Fibroblast of gingiva (primary cell): ENCODE measurements at regions not wholly inside any gene's neighbourhood (a gene's known extent, or its start where the extent isn't known, plus 50 kb on each side); places are given as distances from the start of the nearest gene placed in this dataset.

ENCODE experiments used
- DNase-seq: peaks from one replicate; pipeline ENCODE4 v3.0.0-alpha.2; 2011; ENCODE audit warnings: low read depth

DNA sequence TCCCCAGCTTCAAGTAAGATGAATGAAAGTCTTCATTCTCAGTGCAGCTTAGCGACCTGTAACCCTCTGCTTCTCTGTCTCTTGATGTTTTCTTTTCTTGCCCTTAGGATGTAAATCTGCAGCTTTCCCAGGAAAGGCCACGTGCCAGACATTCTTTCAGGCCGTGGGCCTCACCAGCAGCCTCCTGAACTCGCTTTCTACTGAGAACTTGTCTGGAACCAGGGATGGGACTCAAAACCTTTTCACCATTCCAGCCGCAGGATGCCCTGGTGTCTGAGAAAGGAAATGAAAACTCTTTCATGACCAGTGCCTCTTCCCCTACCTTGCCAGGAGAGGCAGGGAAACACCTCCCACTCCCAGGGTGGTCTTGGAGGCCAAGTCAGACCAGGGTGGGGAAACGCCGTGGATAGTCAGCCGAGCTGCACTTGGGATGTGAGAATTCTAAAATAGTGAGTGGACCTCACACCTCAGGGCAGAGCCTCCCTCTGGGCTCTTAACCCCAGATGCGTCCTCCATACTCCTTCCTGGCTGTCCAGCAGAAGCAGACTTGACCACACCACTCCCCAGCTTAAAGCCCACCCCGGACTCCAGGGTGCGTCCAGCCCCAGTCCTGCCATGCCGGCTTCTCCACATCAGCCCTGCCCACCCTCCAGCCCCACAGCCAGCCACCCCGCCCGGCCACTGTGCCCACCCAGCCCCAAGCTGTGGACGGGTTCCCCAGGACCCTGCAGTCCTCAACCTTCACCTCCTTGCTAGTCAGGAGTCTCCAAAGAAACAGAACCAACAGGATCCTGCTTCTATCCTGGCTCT, 115.5 kb downstream of the TWIST2 start:
- DNase-seq = no peak

GRCh38 chr2:238963971-238964328, 116.1 kb downstream of the TWIST2 start:
- no peak for DNase-seq

DNA sequence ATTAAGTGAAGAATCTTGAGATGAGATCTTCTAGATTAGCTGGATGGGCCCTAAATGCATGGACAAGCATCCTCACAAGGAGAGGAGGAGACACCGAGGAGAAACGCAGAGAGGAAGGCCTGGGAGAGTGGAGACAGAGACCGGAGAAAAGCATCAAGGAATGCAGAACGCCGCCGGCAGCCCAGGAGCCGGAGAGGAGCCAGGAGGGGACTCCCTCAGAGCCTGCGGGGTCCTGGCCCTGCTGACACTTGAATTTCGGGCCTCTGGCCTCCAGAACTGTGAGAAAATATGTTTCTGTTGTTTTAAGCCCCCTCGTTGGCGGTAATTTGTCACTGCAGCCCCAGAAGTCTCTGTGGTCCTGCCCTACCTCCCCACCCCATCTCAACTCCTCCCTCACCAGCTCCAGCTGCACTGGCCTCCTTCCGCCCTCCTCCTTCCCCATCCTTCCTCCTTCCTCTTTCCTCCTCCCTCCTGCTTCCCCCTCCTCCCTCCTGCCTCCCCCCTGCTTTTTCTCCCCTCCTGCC, 116.7 kb downstream of the TWIST2 start:
- no peak for DNase-seq

DNA sequence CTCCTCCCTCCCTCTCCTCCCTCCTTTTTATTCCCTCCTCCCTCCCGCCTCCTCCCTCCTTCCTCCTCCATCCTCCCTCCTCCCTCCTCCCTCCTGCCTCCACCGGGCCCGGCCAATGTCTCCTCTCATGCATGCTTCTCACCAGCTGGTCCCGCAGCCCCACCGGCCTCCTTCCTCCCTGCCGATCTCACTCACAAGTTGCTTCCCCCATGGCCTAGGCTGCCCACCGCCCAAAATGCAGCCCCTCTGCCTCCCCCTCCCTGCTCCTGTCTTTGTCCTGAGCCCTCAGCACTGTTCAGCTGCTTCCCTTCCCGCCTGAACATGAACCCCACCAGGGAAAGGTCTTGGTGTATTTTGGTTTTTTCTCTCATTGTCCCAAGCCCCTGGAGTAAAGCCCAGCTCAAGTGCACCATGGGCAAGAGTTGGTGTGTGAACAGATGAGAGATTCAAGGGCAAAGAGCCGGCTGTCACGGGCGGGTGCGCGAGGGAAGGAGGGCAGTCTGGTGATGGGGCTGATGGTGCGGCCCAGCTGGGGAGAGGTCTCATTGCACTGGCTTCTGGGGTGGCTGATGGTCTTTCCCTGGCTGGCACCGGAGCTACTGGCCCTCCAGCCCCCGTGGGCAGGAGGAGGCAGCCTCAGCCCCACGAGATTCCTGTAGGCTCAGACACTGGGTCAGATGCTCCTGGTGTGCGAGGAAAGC, 117.6 kb downstream of the TWIST2 start:
- DNase-seq = no peak

GRCh38 chr2:238966072-238966937, 118.4 kb downstream of the TWIST2 start:
- DNase-seq = no peak

- no peak for DNase-seq
Observed at GRCh38 chr2:238967031-238967977, 119.4 kb downstream of the TWIST2 start.

- DNase-seq = no peak
Observed at GRCh38 chr2:238967978-238968360, 120.1 kb downstream of the TWIST2 start.

DNA sequence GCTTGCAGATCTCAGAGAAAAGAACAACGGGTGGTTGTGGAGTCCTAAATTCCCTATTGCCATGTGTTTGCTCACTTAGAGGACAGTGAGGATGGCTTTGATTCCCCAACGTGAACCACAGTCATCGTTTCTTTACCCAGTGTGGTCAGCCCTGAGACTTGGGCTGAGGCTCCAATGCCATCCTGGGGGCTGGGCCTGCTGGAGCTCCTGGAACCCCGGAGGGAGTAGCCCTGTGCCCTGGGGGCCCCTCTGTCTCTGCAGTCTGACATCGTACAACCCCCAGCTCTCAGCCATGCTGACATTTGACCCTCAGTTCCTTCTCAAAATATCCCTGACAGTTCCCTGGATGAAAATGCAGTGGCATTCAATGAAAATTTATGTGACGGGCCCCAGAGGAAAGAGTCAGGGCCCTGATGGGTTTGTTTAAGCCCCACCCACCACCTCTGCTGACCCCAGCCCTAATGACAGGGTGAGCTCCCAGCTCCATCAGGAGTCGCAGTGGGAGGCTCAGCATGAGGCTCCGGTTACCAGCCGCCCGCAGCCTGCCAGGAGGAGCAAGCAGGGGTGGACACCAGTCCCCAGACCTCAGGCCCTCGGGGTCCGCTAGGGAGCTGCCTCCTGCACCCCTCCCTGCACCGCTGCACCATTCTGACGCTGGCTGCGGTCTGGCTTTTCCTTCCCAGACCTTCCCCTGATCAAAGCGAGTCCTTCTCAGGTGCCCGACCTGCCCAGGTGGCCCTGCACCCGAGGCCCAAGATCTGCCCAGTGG, 120.9 kb downstream of the TWIST2 start:
- DNase-seq = no peak

GRCh38 chr2:238969857-238970256, 122.0 kb downstream of the TWIST2 start:
- no peak for DNase-seq

- peak; percentile 28 for DNase-seq
Observed at GRCh38 chr2:238970553-238971081, 122.7 kb downstream of the TWIST2 start.

DNA sequence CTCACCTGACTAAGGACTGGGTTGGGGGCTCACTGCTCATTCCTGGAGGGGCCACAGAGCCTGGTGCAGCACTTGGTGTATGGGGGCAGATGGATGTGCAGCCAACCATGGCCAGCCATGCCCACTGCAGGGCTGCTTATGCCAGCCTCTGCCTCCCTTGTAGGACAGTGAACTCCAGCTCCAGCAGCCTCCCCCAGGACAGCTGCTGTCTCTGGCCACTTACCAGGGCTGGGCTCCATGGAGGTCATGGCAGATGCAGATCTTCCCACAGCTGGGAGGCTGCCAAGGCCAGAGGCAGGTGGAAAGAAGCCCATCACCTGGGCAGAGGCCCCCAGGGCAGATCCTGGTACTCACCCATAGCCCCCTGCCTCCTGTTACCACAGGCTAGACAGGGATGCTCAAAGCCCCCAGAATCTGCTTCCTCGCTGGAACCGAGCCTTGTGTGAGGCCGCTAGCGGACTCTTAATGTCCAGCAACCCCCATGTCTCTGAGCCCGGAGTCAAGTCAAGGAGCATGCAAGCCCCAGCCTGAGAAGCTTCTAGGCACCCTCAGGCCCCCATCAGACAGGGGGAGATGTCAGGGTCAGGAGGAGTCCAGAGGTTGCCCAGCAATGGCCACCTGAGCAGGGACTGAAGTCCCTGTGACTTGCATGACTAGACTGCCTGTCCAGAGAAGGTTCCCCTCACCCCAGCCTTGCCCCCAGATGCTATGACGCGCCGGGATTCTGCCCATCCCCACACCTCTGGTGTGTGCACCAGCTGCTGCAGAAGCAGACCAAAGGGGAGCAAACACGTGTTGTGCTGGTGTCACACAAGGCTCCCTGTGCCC, 123.6 kb downstream of the TWIST2 start:
- no peak for DNase-seq

GRCh38 chr2:238972146-238972445, 124.2 kb downstream of the TWIST2 start:
- DNase-seq = no peak

- peak; percentile 25 for DNase-seq
Observed at GRCh38 chr2:238973038-238973739, 125.3 kb downstream of the TWIST2 start.

DNA sequence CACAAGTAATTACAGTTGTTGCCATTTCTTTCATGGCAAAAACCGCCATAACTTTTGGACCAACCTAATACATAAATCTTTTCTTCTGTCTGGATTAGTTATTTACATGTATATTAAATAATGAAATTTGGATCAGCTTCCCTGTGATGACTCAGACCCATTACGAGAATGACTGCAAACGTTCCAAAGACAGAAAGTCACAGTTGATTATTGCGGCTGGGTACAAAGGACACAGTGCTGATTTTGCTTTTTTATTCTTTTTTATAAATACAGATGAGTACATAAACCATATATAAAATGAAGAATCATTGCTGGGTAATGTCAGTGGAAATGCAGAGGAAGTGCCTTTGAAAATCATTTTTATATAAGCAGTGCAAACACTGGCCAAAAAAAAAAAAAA, 126.2 kb downstream of the TWIST2 start:
- peak; percentile 61 for DNase-seq

GRCh38 chr2:238974501-238975166, 126.7 kb downstream of the TWIST2 start:
- peak; percentile 89 for DNase-seq

- no peak for DNase-seq
Observed at GRCh38 chr2:238975408-238975807, 127.5 kb downstream of the TWIST2 start.

- peak; percentile 16 for DNase-seq
Observed at GRCh38 chr2:238978497-238978896, 130.6 kb downstream of the TWIST2 start.

DNA sequence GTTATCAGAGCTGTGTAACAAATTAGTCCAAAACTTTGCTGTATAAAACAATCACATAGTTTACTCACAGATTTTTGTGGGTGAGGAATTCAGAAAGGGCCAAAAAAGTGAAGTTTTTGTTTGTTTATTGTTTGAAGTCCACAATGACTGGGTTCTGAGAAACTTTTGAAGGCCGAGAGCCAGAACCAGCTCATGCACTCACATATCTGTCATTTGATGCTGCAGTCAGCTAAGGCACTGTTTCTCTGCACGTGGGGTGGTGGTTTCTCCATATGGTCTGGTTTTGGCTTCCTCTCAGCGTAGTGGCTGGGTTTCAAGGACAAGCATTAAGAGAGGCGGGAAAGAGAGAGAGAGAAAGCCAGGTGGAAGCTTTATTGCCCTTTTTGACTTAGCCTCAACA, 131.8 kb downstream of the TWIST2 start:
- DNase-seq = peak; percentile 43
